HG03108 (cell line): ENCODE measurements at regions not wholly inside any gene's neighbourhood (a gene's known extent, or its start where the extent isn't known, plus 50 kb on each side); places are given as distances from the start of the nearest gene placed in this dataset.

Experiments used
- ATAC-seq: cut with Tn5 transposase; IDR thresholded peaks from one replicate; pipeline ENCODE4 v1.9.1; 2021; ENCODE audit warnings: moderate library complexity; ENCODE audit not compliant: unreplicated experiment

- no peak for ATAC-seq
Measured at GRCh38 chr5:161235569-161235968, 311.0 kb downstream of the GABRB2 start.

GRCh38 chr5:161233553-161233952 lies 313.0 kb downstream of the GABRB2 start:
- no peak for ATAC-seq

GRCh38 chr5:161230221-161230620 lies 316.3 kb downstream of the GABRB2 start:
- no peak for ATAC-seq

GRCh38 chr5:161219816-161220215 lies 326.7 kb downstream of the GABRB2 start:
- ATAC-seq: no peak

- ATAC-seq: no peak
Measured at GRCh38 chr5:161216877-161217276, 329.6 kb downstream of the GABRB2 start.

- ATAC-seq: no peak
Measured at GRCh38 chr5:161212123-161212712, 334.3 kb downstream of the GABRB2 start.

GRCh38 chr5:161201558-161201957 lies 345.0 kb downstream of the GABRB2 start:
- ATAC-seq: no peak

- no peak for ATAC-seq
Measured at GRCh38 chr5:161190778-161191177, 338.8 kb upstream of the ATP10B start.

GRCh38 chr5:161190086-161190485 lies 338.1 kb upstream of the ATP10B start:
- ATAC-seq: no peak

GRCh38 chr5:161189452-161189851 lies 337.4 kb upstream of the ATP10B start:
- ATAC-seq: no peak

- no peak for ATAC-seq
Measured at GRCh38 chr5:161183559-161183958, 331.5 kb upstream of the ATP10B start.

GRCh38 chr5:161176221-161176620 lies 324.2 kb upstream of the ATP10B start:
- no peak for ATAC-seq

- ATAC-seq: no peak
Measured at GRCh38 chr5:161169776-161170175, 317.8 kb upstream of the ATP10B start.

- no peak for ATAC-seq
Measured at GRCh38 chr5:161167016-161167767, 315.2 kb upstream of the ATP10B start.

- ATAC-seq: no peak
Measured at GRCh38 chr5:161165998-161166660, 314.1 kb upstream of the ATP10B start.

- no peak for ATAC-seq
Measured at GRCh38 chr5:161157925-161158324, 305.9 kb upstream of the ATP10B start.

GRCh38 chr5:161155451-161155850 lies 303.4 kb upstream of the ATP10B start:
- no peak for ATAC-seq

GRCh38 chr5:161152415-161152940 lies 300.5 kb upstream of the ATP10B start:
- ATAC-seq: no peak

GRCh38 chr5:161150441-161150988 lies 298.5 kb upstream of the ATP10B start:
- no peak for ATAC-seq

GRCh38 chr5:161149078-161149477 lies 297.1 kb upstream of the ATP10B start:
- no peak for ATAC-seq

GRCh38 chr5:161138751-161139455 lies 286.9 kb upstream of the ATP10B start:
- no peak for ATAC-seq
